ENCODE measurements at regions not wholly inside any gene's neighbourhood (a gene's known extent, or its start where the extent isn't known, plus 50 kb on each side); places are given as distances from the start of the nearest gene placed in this dataset.

DNA sequence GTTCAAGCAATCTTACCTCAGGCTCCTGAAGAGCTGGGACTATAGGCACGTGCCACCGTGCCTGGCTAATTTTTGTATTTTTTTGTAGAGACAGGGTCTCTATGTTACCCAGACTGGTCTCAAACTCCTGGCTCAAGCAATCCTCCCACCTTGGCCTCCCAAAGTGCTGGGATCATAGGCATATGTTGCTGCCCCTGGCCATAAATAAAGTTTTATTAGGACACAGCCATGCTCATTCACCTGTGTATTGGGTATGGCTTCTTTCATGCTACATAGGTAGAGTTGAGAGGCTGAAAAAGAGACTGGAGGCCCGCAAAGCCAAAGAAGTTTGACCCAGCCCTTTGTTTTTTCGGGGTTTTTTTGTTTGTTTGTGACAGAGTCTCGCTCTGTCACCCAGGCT lies 61.7 kb upstream of the NCOR2 start:
- TF ChIP-seq, protein P1, sequence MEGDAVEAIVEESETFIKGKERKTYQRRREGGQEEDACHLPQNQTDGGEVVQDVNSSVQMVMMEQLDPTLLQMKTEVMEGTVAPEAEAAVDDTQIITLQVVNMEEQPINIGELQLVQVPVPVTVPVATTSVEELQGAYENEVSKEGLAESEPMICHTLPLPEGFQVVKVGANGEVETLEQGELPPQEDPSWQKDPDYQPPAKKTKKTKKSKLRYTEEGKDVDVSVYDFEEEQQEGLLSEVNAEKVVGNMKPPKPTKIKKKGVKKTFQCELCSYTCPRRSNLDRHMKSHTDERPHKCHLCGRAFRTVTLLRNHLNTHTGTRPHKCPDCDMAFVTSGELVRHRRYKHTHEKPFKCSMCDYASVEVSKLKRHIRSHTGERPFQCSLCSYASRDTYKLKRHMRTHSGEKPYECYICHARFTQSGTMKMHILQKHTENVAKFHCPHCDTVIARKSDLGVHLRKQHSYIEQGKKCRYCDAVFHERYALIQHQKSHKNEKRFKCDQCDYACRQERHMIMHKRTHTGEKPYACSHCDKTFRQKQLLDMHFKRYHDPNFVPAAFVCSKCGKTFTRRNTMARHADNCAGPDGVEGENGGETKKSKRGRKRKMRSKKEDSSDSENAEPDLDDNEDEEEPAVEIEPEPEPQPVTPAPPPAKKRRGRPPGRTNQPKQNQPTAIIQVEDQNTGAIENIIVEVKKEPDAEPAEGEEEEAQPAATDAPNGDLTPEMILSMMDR (IDR thresholded peaks at IDR 0.05; ENCODE audit: low read depth, low read length, poor library complexity, severe bottlenecking) = no peak
- no peak for TF ChIP-seq EZH2phosphoT487 (IDR thresholded peaks at IDR 0.05; ENCODE audit: borderline replicate concordance, low read length)

All from DOHH2 (cell line).